ENCODE measurements at regions not wholly inside any gene's neighbourhood (a gene's known extent, or its start where the extent isn't known, plus 50 kb on each side); places are given as distances from the start of the nearest gene placed in this dataset.

GRCh38 chr17:71667661-71668060, 453.2 kb upstream of the SOX9 start:
- no peak for ATAC-seq
- no peaks in the 10 kb centered on the region for H3K27me3 Mint-ChIP-seq (ENCODE audit: low read depth)
- H3K9me3 Mint-ChIP-seq, result peaks cover 12% of the 10 kb centered on the region
- H3K4me1 Mint-ChIP-seq, result no peaks in the 10 kb centered on the region
- CTCF ChIA-PET, result no interaction called here
- H3K36me3 Mint-ChIP-seq, result 0 out of 2 replicates have a peak, but pooled peaks cover 3% of the 10 kb centered on the region
- TF ChIP-seq ZNF219 (CRISPR knock-in tag; IDR thresholded peaks at IDR 0.05; ENCODE audit: borderline replicate concordance) (no peak), ZNF396 (CRISPR knock-in tag; IDR thresholded peaks at IDR 0.05; ENCODE audit: borderline replicate concordance) (no peak), CREM (CRISPR knock-in tag; IDR thresholded peaks at IDR 0.05) (no peak)
- TF ChIP-seq, protein P1, sequence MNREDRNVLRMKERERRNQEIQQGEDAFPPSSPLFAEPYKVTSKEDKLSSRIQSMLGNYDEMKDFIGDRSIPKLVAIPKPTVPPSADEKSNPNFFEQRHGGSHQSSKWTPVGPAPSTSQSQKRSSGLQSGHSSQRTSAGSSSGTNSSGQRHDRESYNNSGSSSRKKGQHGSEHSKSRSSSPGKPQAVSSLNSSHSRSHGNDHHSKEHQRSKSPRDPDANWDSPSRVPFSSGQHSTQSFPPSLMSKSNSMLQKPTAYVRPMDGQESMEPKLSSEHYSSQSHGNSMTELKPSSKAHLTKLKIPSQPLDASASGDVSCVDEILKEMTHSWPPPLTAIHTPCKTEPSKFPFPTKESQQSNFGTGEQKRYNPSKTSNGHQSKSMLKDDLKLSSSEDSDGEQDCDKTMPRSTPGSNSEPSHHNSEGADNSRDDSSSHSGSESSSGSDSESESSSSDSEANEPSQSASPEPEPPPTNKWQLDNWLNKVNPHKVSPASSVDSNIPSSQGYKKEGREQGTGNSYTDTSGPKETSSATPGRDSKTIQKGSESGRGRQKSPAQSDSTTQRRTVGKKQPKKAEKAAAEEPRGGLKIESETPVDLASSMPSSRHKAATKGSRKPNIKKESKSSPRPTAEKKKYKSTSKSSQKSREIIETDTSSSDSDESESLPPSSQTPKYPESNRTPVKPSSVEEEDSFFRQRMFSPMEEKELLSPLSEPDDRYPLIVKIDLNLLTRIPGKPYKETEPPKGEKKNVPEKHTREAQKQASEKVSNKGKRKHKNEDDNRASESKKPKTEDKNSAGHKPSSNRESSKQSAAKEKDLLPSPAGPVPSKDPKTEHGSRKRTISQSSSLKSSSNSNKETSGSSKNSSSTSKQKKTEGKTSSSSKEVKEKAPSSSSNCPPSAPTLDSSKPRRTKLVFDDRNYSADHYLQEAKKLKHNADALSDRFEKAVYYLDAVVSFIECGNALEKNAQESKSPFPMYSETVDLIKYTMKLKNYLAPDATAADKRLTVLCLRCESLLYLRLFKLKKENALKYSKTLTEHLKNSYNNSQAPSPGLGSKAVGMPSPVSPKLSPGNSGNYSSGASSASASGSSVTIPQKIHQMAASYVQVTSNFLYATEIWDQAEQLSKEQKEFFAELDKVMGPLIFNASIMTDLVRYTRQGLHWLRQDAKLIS (CRISPR knock-in tag; IDR thresholded peaks at IDR 0.05; ENCODE audit: borderline replicate concordance), result no peak
- TF ChIP-seq, protein P2, sequence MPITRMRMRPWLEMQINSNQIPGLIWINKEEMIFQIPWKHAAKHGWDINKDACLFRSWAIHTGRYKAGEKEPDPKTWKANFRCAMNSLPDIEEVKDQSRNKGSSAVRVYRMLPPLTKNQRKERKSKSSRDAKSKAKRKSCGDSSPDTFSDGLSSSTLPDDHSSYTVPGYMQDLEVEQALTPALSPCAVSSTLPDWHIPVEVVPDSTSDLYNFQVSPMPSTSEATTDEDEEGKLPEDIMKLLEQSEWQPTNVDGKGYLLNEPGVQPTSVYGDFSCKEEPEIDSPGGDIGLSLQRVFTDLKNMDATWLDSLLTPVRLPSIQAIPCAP (CRISPR knock-in tag; IDR thresholded peaks at IDR 0.05), result no peak
- TF ChIP-seq, protein P3, sequence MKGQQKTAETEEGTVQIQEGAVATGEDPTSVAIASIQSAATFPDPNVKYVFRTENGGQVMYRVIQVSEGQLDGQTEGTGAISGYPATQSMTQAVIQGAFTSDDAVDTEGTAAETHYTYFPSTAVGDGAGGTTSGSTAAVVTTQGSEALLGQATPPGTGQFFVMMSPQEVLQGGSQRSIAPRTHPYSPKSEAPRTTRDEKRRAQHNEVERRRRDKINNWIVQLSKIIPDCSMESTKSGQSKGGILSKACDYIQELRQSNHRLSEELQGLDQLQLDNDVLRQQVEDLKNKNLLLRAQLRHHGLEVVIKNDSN (CRISPR knock-in tag; IDR thresholded peaks at IDR 0.05), result no peak
- TF ChIP-seq, protein P4, sequence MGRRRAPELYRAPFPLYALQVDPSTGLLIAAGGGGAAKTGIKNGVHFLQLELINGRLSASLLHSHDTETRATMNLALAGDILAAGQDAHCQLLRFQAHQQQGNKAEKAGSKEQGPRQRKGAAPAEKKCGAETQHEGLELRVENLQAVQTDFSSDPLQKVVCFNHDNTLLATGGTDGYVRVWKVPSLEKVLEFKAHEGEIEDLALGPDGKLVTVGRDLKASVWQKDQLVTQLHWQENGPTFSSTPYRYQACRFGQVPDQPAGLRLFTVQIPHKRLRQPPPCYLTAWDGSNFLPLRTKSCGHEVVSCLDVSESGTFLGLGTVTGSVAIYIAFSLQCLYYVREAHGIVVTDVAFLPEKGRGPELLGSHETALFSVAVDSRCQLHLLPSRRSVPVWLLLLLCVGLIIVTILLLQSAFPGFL (CRISPR knock-in tag; IDR thresholded peaks at IDR 0.05; ENCODE audit: borderline replicate concordance), result no peak
- POLR2A ChIA-PET, result no interaction called here
- no peak for DNase-seq (ENCODE audit: low spot score)
- no peak overlapping the region for H3K4me3 Mint-ChIP-seq
- no peak overlapping the region for H3K27ac Mint-ChIP-seq

DNA sequence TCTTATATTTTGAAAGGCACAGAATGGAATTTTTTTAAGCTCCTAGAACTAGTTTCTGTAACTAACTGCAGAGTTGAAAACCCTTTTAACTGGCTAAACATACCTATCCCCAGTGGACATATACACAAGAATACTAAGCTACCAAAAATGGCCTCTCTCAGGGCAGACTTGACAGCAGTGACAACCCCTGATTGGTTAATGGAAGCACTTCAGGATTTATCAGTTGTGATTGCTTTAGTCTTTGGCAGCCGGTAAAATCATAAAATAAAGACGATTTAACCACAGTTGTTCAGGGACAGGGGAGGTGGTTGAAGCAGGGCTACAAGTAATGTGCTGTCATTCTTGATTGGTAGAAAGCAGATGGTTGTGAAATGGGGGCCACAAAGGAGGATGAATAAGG, 452.0 kb upstream of the SOX9 start:
- H3K9me3 Mint-ChIP-seq, result peaks cover 12% of the 10 kb centered on the region

GRCh38 chr17:71677439-71677838, 443.4 kb upstream of the SOX9 start:
- H3K27me3 Mint-ChIP-seq (ENCODE audit: low read depth), result no peaks in the 10 kb centered on the region
- ATAC-seq (no peak), DNase-seq (ENCODE audit: low spot score) (no peak)
- H3K4me1 Mint-ChIP-seq, result no peaks in the 10 kb centered on the region
- H3K27ac Mint-ChIP-seq, result no peak overlapping the region
- ChIA-PET CTCF (no interaction called here), POLR2A (no interaction called here)
- H3K36me3 Mint-ChIP-seq, result no peaks in the 10 kb centered on the region
- peaks cover 8% of the 10 kb centered on the region; the same call in 1 of the 2 replicates for H3K9me3 Mint-ChIP-seq
- no peak overlapping the region for H3K4me3 Mint-ChIP-seq
- no peak for TF ChIP-seq HMGA2 (CRISPR knock-in tag; IDR thresholded peaks at IDR 0.05)
- TF ChIP-seq, protein P5, sequence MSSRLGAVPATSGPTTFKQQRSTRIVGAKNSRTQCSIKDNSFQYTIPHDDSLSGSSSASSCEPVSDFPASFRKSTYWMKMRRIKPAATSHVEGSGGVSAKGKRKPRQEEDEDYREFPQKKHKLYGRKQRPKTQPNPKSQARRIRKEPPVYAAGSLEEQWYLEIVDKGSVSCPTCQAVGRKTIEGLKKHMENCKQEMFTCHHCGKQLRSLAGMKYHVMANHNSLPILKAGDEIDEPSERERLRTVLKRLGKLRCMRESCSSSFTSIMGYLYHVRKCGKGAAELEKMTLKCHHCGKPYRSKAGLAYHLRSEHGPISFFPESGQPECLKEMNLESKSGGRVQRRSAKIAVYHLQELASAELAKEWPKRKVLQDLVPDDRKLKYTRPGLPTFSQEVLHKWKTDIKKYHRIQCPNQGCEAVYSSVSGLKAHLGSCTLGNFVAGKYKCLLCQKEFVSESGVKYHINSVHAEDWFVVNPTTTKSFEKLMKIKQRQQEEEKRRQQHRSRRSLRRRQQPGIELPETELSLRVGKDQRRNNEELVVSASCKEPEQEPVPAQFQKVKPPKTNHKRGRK (CRISPR knock-in tag; IDR thresholded peaks at IDR 0.05; ENCODE audit: borderline replicate concordance), result no peak
- no peak for TF ChIP-seq SMAD4 (CRISPR knock-in tag; IDR thresholded peaks at IDR 0.05)
- TF ChIP-seq NFYB (CRISPR knock-in tag; conservative IDR thresholded peaks at IDR 0.05; ENCODE audit: low read depth), result no peak
- no peak for TF ChIP-seq IRF2 (CRISPR knock-in tag; IDR thresholded peaks at IDR 0.05; ENCODE audit: borderline replicate concordance, low read depth)

More for the DNA sequence above, 452.0 kb upstream of the SOX9 start:
- ChIA-PET CTCF (no interaction called here), POLR2A (no interaction called here)
- TF ChIP-seq, protein P6, sequence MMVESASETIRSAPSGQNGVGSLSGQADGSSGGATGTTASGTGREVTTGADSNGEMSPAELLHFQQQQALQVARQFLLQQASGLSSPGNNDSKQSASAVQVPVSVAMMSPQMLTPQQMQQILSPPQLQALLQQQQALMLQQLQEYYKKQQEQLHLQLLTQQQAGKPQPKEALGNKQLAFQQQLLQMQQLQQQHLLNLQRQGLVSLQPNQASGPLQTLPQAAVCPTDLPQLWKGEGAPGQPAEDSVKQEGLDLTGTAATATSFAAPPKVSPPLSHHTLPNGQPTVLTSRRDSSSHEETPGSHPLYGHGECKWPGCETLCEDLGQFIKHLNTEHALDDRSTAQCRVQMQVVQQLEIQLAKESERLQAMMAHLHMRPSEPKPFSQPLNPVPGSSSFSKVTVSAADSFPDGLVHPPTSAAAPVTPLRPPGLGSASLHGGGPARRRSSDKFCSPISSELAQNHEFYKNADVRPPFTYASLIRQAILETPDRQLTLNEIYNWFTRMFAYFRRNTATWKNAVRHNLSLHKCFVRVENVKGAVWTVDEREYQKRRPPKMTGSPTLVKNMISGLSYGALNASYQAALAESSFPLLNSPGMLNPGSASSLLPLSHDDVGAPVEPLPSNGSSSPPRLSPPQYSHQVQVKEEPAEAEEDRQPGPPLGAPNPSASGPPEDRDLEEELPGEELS (CRISPR knock-in tag; IDR thresholded peaks at IDR 0.05), result no peak
- no peak for TF ChIP-seq ZBTB43 (CRISPR knock-in tag; IDR thresholded peaks at IDR 0.05)
- no peak overlapping the region for H3K4me3 Mint-ChIP-seq
- no peaks in the 10 kb centered on the region for H3K27me3 Mint-ChIP-seq (ENCODE audit: low read depth)
- 0 out of 2 replicates have a peak, but pooled peaks cover 3% of the 10 kb centered on the region for H3K36me3 Mint-ChIP-seq
- DNase-seq (ENCODE audit: low spot score), result no peak
- H3K27ac Mint-ChIP-seq, result no peak overlapping the region
- no peaks in the 10 kb centered on the region for H3K4me1 Mint-ChIP-seq
- ATAC-seq, result no peak
